Fibroblast of skin of abdomen (primary cell): ENCODE measurements at regions not wholly inside any gene's neighbourhood (a gene's known extent, or its start where the extent isn't known, plus 50 kb on each side); places are given as distances from the start of the nearest gene placed in this dataset.
A peak's percentile ranks its signal among the peaks of the same experiment; 100 is the strongest.

ENCODE experiments used
- DNase-seq: peaks from one replicate; pipeline ENCODE4 v3.0.0-alpha.2; 2013

- DNase-seq, result no peak
Measured at GRCh38 chr7:137172105-137172590, 171.4 kb downstream of the PTN start.

- DNase-seq, result peak; percentile 81
Measured at GRCh38 chr7:137169282-137169698, 174.2 kb downstream of the PTN start.

- DNase-seq, result no peak
Measured at GRCh38 chr7:137167609-137168008, 175.9 kb downstream of the PTN start.

DNA sequence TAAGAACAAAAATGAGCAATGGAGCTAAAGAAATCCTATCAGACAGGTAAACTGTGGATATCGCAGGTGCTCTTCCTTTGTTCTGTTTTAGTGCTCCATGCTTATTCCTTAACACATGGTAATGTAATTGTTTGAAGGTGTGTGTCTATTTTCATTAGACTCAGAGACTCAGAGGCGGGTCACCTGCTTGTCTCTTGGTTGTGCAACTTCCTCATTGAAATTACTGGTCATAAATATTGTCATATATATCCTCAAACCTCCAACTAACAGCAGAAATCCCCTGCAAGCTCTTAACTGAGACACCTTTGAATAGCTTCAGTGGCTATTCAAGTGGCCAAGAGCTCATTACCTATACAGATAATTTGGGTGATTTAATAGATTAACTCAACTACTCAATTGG, 177.2 kb downstream of the PTN start:
- no peak for DNase-seq

- no peak for DNase-seq
Measured at GRCh38 chr7:137165786-137166185, 177.7 kb downstream of the PTN start.

- DNase-seq, result peak; percentile 26
Measured at GRCh38 chr7:137165241-137165640, 178.3 kb downstream of the PTN start.

DNA sequence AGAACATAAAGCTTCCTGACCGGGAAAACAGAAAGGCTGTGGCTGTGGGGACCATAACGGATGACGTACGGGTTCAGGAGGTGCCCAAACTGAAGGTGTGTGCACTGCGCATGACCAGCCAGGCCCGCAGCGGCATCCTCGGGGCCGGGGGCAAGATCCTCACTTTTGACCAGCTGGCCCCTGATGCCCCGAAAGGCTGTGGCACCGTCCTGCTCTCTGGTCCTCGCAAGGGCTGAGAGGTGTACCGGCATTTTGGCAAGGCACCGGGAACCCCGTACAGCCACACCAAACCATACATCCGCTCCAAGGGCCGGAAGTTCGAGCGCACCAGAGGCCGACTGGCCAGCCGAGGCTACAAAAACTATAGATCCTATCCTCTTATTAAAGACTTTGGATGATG, 179.3 kb downstream of the PTN start:
- no peak for DNase-seq

DNA sequence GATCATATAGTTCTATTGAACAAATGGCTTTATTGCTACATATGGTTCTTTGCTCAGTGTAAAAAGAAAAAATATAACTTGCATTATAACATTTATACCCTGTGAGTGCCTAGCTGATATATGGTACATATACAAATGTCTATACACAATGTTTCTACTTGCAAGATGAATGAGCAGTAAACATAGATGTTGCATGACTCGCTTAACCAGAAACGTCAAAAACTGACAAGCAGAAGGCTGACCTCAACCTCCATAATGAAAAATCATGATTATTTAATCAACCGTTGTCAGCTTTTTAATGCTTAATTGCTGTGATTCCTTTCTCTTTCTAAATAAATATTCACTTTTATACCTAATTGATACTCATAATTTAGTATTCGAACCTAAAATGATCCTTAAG, 183.3 kb downstream of the PTN start:
- no peak for DNase-seq

- no peak for DNase-seq
Measured at GRCh38 chr7:137157256-137157655, 186.3 kb downstream of the PTN start.

- no peak for DNase-seq
Measured at GRCh38 chr7:137151690-137152052, 191.9 kb downstream of the PTN start.

- DNase-seq, result peak; percentile 84
Measured at GRCh38 chr7:137151041-137151689, 192.4 kb downstream of the PTN start.

GRCh38 chr7:137147338-137147720, 196.2 kb downstream of the PTN start:
- no peak for DNase-seq

- DNase-seq, result peak; percentile 95
Measured at GRCh38 chr7:137146552-137147337, 196.8 kb downstream of the PTN start.

DNA sequence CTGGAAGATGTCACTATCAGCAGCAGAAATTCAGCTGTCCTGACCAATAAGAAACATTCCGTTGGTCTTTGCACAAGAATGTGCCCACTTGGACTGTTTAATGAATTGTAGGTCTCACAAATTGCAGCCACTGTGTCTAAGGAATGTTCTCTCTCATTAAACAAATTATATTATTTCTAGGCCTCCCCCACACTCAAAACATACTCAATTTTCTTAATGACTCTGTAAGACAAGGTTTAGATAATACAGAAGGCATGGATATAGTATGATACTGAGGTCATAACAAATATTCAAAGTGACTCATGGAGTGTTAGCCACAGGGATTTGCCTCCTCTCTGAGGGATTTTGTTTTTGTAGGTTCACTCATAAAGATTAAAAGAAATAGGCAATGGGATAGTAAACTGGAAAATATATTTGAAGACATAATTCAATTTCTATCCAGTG, 197.5 kb downstream of the PTN start:
- DNase-seq, result peak; percentile 95

GRCh38 chr7:137142376-137142775, 201.2 kb downstream of the PTN start:
- no peak for DNase-seq

DNA sequence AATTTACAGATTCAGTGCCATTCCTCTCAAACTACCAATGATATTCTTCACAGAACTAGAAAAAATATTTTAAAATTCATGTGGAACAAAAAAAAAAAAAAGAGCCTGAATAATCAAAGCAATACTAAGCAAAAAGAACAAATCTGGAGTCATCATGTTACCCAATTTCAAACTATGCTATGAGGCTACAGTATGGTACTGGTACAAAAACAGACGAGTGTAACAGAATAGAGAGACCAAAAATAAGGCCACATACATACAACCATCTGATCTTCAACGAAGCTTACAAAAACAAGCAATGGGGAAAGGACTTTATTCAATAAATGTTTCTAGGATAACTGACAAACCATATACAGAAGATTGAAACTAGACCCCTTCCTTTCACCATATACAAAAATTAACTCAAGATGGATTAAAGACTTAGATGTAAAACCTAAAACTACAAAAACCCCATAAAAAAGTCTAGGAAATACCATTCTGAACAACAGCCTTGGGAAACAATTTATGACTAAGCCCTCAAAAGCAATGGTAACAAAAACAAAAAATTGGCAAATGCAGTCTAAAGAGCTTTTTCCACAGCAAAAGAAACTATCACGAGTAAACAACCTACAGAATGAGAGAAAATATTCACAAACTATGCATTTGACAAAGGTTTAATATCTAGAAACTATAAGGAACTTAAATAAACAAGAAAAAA, 207.7 kb downstream of the PTN start:
- DNase-seq, result no peak

GRCh38 chr7:137130751-137131158, 212.8 kb downstream of the PTN start:
- peak; percentile 57 for DNase-seq

GRCh38 chr7:137129025-137129424, 214.5 kb downstream of the PTN start:
- DNase-seq, result no peak

- no peak for DNase-seq
Measured at GRCh38 chr7:137127806-137128205, 215.7 kb downstream of the PTN start.

DNA sequence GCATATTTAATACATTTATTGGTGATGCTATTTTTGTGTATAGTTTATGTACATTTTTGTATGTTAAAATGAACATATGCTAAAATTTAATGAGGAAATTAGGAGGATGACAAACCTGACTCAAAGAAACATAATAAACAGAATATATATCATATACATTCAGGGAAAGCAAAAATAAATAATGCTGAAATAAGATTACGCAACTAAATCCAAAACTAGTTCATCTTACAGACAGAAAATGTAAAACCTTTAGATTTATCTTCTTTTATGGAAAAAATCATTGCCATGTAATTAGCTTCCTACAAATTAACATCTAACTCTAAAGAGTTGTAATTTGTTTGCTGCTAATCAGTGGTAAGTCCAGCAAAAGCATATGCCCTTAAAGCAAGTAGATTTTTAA, 216.5 kb downstream of the PTN start:
- DNase-seq, result no peak

- no peak for DNase-seq
Measured at GRCh38 chr7:137122145-137122544, 221.4 kb downstream of the PTN start.

GRCh38 chr7:137120690-137121089, 222.8 kb downstream of the PTN start:
- DNase-seq, result no peak

- DNase-seq, result peak; percentile 42
Measured at GRCh38 chr7:137110535-137110934, 233.0 kb downstream of the PTN start.
